GM21786 (cell line): ENCODE measurements at regions not wholly inside any gene's neighbourhood (a gene's known extent, or its start where the extent isn't known, plus 50 kb on each side); places are given as distances from the start of the nearest gene placed in this dataset.

ENCODE experiments used
- ATAC-seq: cut with Tn5 transposase; IDR thresholded peaks from one replicate; pipeline ENCODE4 v1.9.1; 2021; ENCODE audit not compliant: unreplicated experiment

GRCh38 chr5:29995154-29995553 is 1198.3 kb upstream of the CDH6 start:
- no peak for ATAC-seq

GRCh38 chr5:29994519-29994918 is 1199.0 kb upstream of the CDH6 start:
- no peak for ATAC-seq

DNA sequence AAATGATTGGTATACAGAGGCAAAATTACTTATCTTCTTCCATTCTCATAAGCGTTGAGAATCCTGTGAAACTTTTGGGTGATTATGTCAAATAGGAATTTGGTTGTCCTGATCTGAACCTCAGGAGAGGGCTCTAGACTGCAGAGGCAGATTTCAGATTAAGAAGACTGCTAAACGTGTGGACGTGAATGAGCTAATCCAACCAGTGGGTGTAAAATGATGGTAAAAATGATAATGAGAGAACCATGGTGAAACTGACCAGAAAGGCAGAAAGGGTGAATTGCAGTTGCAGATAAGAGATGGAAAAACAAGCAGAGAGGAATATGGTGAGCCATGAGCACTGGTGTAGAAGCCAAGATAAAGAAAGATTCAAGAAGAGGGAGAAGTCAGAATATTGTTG is 1200.2 kb upstream of the CDH6 start:
- ATAC-seq = no peak

- ATAC-seq = no peak
Measured at GRCh38 chr5:29992248-29992647, 1201.2 kb upstream of the CDH6 start.

DNA sequence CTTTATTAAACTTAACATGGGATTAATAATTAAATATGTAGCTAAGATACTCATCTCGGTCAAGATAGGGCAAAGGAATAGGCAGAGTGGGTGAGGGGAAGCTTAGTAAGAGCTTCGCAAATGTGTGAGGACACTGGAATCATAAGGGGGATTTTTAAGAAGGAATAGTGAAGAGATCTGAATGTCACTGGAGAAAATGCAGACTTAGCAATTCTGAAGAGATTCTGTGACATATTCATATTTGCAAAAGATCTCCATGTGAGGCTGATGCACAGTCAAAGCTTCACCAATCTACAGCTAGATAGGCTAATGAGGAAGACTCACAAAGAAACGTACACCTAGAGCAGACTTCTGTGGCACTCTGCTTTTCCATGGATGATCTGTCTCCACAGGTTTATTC is 1202.8 kb upstream of the CDH6 start:
- no peak for ATAC-seq

- ATAC-seq = no peak
Measured at GRCh38 chr5:29984156-29984540, 1209.3 kb upstream of the CDH6 start.

DNA sequence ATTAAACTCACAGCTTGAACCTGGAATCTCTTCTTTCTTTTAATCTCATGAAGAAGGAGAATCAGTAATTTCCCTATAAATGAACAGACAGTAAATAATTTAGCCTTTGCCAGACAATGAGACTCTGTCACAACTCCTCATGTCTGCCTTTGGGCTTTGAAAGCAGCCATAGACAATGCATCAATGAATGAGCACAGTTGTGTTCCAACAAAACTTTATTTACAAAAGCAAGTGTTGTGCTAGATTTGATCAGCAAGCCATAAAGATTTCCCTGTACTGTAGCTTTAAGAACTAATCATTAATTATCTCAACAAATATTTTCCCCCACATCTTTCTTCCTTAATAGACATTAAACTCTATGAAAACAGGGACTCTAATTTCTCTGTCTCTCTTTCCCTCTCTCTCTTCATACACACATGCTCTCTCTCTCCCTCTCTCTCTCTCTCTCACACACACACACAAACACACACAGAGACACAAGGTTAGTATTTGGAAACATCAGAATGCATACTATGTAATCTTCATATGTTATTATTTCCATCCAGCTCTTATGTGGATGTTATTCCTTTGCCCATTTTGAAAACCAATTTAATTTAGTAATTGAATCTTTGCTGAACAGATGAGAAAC is 1209.8 kb upstream of the CDH6 start:
- ATAC-seq = no peak

- no peak for ATAC-seq
Measured at GRCh38 chr5:29982457-29982856, 1211.0 kb upstream of the CDH6 start.

GRCh38 chr5:29972597-29972996 is 1220.9 kb upstream of the CDH6 start:
- ATAC-seq = no peak

- ATAC-seq = no peak
Measured at GRCh38 chr5:29963956-29964355, 1229.5 kb upstream of the CDH6 start.

DNA sequence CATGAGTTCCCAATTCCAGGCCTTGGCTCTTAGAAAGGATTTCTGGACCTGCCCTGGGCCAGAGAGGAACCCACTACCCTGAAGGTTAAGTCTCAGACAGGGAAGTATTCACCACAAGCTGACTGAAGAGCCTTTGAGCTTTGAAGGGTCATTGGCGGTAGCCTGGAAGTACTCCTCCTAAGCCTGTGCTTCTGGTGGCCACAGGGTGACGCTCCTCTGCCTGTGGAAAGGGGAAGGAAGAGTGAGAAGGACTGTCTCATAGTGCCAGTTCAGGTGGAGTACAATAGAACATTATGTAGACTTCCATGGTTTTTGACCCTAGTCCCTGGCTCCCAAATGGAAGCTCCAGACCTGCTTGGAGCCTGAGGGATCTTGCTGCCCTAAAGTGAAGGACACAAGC is 1233.2 kb upstream of the CDH6 start:
- ATAC-seq = no peak

GRCh38 chr5:29950416-29951145 is 1242.9 kb upstream of the CDH6 start:
- no peak for ATAC-seq

DNA sequence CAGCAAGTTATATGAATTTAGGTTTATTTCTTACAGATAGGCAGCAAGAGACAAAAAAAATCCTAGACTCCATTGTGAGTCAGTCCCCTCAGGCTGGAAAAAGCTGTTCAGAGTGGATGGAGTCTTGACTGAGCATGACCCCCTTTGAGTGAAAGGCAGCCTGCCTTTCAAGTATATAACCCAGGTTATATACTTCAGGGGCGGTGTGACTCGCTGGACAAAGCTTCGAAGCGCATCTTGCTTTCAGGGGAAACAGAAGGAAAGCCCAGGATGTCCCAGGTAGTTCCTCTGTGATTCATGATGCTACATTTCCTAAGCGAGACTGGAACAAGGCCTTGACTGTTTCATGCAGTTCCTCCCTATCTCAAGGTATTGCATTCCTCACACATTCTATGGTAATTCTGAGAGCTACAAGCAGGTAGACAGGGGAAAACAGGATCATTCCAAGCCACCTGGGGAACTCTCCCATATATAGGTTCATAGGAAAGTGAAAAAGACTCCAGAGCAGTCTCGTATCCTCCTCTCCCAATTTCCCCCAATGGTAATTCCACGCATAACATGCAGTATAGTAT is 1244.1 kb upstream of the CDH6 start:
- no peak for ATAC-seq

DNA sequence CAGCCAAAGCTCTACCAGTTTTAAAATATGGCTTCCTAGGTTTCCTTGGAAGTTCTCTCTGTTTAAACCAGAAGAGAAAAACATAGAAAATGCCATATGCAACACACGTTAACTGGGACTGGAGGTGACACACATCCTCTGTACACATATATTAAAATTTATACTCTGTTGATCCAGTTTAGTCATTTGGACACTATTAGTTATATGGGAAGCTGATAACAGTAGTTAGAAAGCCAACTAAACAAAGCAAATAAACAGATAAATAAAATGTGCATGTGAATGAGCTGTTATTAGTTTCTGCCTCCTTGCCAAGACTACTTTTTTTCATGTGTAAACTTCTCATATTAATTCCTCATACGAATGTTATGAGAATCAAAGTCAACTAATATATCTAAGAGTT is 1249.2 kb upstream of the CDH6 start:
- ATAC-seq = no peak

DNA sequence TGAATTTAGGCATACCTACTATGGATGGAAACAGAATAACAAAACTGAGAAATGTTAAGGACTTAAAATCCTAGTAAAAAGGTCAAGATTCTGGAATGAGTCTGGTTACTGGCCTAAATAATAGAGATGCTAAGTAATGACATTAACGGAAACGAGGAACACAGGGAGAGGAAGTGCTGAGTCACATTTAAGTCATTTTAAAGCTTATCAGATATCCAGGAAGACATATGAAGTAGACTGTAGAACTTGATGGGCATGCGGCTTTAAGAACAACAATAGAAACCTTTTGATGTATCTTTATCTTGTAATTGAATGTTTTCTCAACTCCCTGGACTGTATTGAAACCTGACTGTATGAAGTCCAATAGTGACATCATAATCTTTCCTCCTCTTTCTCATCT is 1251.4 kb upstream of the CDH6 start:
- no peak for ATAC-seq

DNA sequence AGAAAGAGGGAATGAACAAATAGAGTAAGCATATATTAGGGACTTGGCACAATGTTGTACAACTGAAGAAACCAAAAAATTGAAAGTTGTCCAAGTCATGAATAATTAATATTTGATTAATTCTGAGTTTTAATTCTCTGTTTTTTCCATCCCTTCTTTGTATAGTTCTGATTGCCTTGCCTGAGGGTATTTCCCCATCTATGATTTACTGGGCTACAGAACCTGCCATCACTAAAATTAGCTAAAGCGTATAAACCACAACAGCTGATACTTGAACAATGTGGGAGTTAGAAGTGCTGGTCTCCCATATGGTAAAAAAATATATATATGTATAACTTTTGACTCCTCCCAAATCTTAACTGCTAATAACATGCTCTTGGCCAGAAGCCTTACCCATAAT is 1253.5 kb upstream of the CDH6 start:
- ATAC-seq = no peak

DNA sequence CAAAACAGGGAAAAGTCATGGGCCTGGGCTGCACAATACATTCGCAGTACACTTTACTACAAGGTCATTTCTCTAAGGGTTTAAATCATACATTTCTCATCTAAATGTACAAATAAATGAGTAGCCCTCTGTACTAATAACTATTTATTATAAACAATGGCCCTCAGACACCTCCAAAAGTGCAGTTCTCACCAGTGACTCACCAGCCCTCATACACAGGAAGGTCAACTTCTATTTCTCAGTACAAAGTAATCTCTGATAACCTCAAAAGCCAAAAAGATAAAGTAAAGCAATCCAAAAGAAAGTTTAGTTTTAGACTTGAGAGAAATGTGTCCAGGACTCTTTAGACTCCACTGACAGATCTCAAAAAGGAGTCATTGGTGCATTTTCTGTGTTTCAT is 1258.1 kb upstream of the CDH6 start:
- no peak for ATAC-seq

GRCh38 chr5:29930316-29930715 is 1263.2 kb upstream of the CDH6 start:
- no peak for ATAC-seq

DNA sequence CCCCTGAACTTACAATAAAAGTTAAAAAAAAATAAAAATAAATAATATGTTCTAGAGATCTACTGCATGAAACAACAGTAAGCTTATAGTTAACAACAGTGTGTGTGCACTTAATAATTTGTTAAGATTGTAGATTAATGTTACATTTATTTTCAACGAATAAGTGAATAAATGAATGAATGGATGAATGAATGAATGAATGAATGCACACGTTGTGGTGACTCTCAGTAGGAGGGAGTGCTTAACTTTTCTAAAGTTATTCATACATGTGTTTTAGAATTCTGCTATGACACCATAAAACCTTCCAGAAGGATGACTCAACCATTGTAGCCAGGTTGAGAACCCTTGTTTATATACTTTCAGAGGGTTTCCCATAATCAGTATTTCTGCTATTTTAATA is 1269.4 kb upstream of the CDH6 start:
- no peak for ATAC-seq

GRCh38 chr5:29905626-29906353 is 1287.7 kb upstream of the CDH6 start:
- ATAC-seq = no peak

DNA sequence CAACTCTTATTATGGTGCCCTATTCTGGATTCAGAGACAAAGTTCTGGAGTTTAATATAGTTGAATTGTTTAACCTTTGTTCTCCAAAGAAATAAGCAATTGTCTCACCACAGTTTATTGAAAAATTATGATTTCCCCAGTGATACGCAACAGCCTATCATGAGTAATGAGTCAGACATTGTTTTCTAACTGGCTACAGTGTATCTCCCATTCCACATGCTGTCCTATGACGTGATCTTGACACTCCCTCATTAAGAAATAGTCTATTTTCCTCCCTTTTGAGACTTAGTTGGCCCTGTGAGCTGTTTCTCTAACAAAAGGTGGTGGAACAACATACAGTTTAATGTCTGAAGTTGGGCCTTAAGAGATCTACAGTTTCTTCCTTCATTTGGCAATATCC is 1290.6 kb upstream of the CDH6 start:
- no peak for ATAC-seq

DNA sequence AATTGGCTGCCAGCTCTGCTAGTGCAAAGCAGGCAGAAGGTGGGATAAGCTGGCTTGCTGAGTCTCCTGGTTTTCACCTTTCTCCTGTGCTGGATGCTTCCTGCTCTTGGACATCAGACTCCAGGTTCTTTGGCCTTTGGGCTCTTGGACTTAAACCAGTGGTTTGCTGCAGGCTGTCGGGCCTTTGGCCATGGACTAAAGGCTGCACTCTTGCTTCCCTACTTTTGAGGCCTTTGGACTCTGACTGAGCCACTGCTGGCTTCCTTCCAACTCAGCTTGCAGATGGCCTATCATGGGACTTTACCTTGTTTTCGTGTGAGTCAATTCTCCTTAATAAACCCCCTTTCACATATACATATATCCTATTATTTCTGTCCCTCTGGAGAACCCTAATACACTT is 1293.9 kb upstream of the CDH6 start:
- ATAC-seq = no peak
